ENCODE measurements at regions not wholly inside any gene's neighbourhood (a gene's known extent, or its start where the extent isn't known, plus 50 kb on each side); places are given as distances from the start of the nearest gene placed in this dataset.

DNA sequence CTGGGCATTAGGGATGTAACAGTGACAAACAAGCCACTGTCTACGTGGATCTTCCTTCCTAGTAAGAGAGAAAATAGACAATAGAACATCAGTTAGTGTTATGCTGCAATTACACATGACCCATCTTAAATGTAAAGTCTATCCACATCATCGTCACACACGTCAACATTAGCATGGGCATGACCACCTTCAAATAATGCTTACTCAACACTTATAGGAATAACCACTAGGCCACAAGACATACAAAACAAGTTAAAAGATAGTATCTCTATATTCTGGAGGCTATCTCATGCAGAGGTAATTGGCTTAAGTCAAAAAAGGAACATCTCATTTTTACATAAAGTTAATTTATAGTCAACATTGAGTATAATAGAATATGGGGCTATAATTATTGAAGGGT is 156.5 kb downstream of the MOXD1 start:
- no peak for FAIRE-seq

GRCh38 chr6:132236744-132237143 is 164.5 kb downstream of the MOXD1 start:
- no peak for FAIRE-seq

DNA sequence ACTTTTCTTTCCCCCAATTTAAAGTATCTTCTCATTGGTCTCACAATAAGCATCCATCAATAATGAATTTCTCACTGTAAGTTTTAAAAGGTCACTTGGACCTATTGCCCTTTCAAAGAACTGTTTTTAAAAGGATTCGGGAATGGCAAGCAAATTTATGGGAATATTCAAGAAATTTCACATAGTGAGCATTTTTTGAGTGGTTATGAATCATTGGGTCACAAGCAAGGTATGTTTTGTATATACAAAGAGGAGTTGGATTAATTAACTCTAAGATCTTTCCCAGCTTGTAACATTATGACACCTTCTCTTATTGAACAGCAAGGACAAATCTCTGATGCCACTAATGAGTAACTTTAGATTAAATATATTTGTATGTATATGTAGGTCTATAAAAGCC is 165.0 kb downstream of the MOXD1 start:
- FAIRE-seq: no peak

GRCh38 chr6:132235596-132236280 is 165.5 kb downstream of the MOXD1 start:
- FAIRE-seq: no peak

GRCh38 chr6:132234356-132234755 is 166.9 kb downstream of the MOXD1 start:
- FAIRE-seq: no peak

- no peak for FAIRE-seq
Measured at GRCh38 chr6:132231121-132231884, 170.0 kb downstream of the MOXD1 start.

DNA sequence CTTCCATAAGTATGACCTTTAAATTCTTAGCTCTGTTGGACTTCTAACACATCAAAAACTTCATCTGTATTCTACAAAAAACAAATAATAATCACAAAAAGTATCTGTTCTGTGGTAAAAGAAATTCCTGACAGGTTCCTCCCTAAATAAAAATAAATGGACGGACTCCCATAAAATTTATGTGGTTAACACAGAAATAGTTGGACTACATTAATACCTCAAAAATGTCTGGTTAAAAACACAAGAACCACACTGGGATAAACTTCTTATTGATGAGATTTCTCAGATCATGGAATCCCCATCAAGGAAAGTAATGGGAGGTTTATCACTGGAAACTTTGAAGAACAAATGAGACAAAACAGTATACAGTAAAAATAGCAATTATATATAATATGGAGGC is 172.4 kb downstream of the MOXD1 start:
- FAIRE-seq: no peak

DNA sequence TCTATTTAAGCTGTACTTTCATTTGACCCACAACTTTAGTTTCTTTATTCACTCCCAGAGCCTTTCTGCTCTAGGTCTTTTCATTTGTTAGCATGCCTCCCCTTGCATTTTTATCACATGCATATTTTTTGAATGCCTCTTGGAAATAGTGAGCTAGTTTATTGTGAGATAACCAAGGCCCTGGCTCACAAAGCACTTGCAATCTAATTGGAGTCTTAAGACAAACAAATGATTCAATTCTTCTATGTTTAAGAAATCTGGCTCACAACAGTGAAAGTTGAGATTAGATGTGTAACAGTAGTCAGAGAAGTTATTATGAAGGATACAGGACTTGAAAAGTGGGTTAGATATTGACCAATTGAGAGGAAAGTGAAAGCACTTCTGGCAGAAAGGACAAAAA is 173.4 kb downstream of the MOXD1 start:
- no peak for FAIRE-seq

- no peak for FAIRE-seq
Measured at GRCh38 chr6:132224943-132225342, 176.3 kb downstream of the MOXD1 start.

GRCh38 chr6:132220800-132221199 is 180.5 kb downstream of the MOXD1 start:
- no peak for FAIRE-seq

- FAIRE-seq: no peak
Measured at GRCh38 chr6:132219901-132220300, 181.4 kb downstream of the MOXD1 start.

GRCh38 chr6:132218059-132218696 is 183.1 kb downstream of the MOXD1 start:
- peak; percentile 95 for FAIRE-seq

DNA sequence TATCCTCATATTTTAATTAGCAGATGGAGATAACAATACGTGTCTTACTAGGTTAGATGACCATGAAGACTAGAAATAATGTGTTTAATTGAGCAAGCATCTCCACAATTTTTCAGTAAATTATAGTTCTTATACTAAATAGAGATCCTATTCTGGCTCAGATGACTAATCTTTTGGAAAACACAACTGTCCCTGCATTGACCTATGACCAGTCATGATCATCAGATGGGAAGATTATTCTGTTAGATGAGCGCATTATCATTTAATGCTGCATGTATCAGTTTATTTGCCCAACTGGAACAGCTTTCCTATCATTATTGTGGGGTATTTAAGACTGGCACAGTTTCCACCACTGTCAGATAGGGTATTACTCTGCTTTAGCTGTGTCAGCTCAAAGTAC is 185.5 kb downstream of the MOXD1 start:
- no peak for FAIRE-seq

DNA sequence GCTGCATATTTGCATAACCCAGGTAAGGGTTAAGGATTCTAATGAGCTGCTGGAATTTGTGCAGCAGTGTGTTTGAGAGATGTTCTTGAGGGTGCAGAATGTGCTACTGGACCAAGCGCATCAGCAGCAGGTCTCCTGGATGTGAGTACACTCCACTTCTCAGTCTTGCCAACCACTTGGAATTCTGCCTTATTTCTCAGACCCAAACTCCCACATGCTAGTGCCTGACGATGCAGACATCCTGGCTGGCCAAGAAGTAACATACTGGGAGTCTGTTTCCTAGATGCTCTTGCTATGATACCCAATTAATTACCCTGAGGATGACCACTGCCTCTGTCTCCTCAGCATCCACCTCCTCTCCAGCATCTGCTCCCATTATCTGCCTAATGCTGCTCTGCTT is 186.6 kb downstream of the MOXD1 start:
- no peak for FAIRE-seq

DNA sequence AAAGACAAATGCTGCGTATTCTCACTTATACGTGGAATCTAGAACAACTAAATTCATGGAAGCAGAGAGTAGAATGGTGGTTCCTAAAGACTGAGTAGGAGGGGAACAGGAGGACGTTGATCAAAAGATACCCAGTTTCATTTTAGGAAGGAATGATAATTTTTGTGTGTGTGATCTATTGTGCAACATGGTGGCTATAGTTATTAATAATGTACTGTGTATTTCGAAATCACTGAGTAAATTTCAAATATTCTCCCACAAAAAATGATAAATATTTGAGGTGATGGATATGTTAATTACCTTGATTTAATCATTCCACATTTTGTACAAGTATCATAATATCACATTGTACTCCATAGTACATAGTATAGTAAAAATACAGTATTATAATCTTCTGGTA is 187.5 kb downstream of the MOXD1 start:
- no peak for FAIRE-seq

- FAIRE-seq: no peak
Measured at GRCh38 chr6:132213191-132213590, 188.1 kb downstream of the MOXD1 start.

GRCh38 chr6:132210886-132211563 is 190.2 kb downstream of the MOXD1 start:
- no peak for FAIRE-seq

GRCh38 chr6:132209351-132209750 is 191.9 kb downstream of the MOXD1 start:
- FAIRE-seq: no peak

DNA sequence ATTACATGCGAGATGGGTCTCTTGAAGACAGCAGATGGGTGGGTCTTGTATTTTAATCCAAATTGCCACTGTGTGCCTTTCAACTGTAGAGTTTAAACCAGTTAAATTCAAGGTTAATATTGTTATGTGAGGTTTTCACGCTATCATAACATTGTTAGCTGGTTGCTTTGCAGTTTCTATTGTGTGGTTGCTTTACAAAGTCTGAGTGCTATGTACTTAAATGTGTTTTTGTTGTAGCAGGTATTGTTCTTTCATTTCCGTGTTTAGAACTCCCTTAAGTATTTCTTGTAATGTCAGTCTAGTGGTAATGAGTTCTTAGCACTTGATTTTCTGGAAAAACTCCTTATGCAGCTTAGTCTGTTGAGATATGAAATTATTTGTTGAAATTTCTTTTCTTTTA is 193.3 kb downstream of the MOXD1 start:
- no peak for FAIRE-seq

DNA sequence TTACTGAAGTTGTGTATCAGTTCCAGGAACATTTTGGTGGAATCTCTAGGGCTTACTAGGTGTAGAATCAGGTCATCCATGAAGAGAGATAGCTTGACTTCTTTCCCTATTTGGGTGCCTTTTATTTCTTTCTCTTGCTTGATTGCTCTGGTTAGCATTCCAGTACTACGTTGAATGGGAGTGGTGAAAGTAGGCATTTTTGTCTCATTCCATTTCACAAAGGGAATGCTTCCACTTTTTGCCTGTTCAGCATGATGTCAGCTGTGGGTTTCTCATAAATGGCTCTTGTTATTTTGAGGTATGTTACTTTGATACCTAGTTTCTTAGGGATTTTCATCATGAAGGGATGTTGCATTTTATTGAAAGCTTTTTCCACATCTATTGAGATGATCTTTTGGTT is 195.3 kb downstream of the MOXD1 start:
- FAIRE-seq: no peak

GRCh38 chr6:132204591-132204990 is 196.7 kb downstream of the MOXD1 start:
- FAIRE-seq: no peak

DNA sequence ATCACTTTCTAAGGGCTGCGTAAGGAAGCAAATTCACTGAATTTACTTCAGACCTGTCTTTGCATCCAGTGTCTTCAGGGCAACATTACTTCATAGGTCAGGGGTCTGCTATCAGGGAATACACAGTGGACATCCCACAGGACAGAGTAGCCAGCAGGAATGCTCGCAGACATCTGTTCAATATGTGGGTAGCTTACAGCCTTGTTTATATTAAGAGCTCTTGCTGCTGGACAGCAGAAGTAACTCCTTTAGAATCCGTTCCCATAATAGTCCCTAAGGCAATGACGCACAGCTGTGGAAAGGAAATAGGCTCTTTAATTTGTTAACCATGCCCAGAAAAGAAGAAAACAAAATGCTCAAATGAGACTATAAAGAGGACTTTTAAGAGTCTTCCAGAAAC is 198.7 kb downstream of the MOXD1 start:
- no peak for FAIRE-seq

- no peak for FAIRE-seq
Measured at GRCh38 chr6:132199343-132199742, 201.9 kb downstream of the MOXD1 start.

- FAIRE-seq: no peak
Measured at GRCh38 chr6:132198896-132199295, 202.4 kb downstream of the MOXD1 start.
